HFFc6 (cell line): ENCODE measurements at regions not wholly inside any gene's neighbourhood (a gene's known extent, or its start where the extent isn't known, plus 50 kb on each side); places are given as distances from the start of the nearest gene placed in this dataset.
"Not testable (repeated sequence)": the region's sequence is repeated elsewhere in the genome, so short reads cannot be mapped to it uniquely, and the experiment has no call there.

Experiments used
- DNase-seq: peaks from one replicate; pipeline ENCODE4 v3.0.0-alpha.2; 2018
- H3K27ac Mint-ChIP-seq: 2 replicates; pipeline ENCODE4 v1.8.0; 2020; ENCODE audit warnings: mild to moderate bottlenecking, mixed read lengths
- H3K27me3 Mint-ChIP-seq: 2 replicates; pipeline ENCODE4 v1.8.0; 2021; ENCODE audit warnings: mild to moderate bottlenecking, moderate library complexity, mixed read lengths; ENCODE audit not compliant: insufficient read depth
- H3K36me3 Mint-ChIP-seq: 2 replicates; pipeline ENCODE4 v1.8.0; 2021; ENCODE audit warnings: low read depth, mixed read lengths
- H3K4me1 Mint-ChIP-seq: 2 replicates; pipeline ENCODE4 v1.8.0; 2020; ENCODE audit warnings: low read depth, mixed read lengths
- H3K4me3 Mint-ChIP-seq: 2 replicates; pipeline ENCODE4 v1.8.0; 2020; ENCODE audit warnings: mild to moderate bottlenecking, moderate library complexity, mixed read lengths
- H3K9me3 Mint-ChIP-seq: 2 replicates; pipeline ENCODE4 v1.8.0; 2020; ENCODE audit warnings: mild to moderate bottlenecking, mixed read lengths
- TF ChIP-seq, protein P1 (sequence below): fragments of 200-600 bp; sonication (generic); IDR thresholded peaks from 2 replicates; pipeline ENCODE4 v1.5.0; 2021; ENCODE audit warnings: antibody characterized with exemption, mild to moderate bottlenecking

DNA sequence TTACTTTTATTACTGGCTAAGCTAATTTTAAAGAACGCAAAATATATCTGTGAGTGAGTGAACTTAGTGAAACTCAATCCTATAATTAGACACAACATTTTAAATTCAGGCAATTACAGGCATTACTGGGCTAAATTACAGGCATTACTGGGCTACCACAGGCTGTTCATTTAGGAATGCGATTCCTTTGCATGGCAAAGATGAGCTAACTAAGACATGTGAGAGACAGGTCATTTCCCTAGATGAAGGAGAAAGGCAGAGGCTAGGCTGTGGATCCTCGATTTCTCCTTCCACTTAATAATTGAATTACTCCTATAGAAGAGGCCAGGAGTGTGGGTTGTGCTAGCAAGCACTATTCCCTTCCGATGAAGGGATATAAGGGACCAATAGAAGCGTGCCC lies 429.4 kb upstream of the LMO3 start:
- Mint-ChIP-seq H3K27ac (no peak overlapping the region), H3K4me3 (no peak overlapping the region), H3K36me3 (no peaks in the 10 kb centered on the region), H3K4me1 (no peaks in the 10 kb centered on the region), H3K27me3 (no peaks in the 10 kb centered on the region), H3K9me3 (peaks cover 17% of the 10 kb centered on the region)
- TF ChIP-seq, protein P1, sequence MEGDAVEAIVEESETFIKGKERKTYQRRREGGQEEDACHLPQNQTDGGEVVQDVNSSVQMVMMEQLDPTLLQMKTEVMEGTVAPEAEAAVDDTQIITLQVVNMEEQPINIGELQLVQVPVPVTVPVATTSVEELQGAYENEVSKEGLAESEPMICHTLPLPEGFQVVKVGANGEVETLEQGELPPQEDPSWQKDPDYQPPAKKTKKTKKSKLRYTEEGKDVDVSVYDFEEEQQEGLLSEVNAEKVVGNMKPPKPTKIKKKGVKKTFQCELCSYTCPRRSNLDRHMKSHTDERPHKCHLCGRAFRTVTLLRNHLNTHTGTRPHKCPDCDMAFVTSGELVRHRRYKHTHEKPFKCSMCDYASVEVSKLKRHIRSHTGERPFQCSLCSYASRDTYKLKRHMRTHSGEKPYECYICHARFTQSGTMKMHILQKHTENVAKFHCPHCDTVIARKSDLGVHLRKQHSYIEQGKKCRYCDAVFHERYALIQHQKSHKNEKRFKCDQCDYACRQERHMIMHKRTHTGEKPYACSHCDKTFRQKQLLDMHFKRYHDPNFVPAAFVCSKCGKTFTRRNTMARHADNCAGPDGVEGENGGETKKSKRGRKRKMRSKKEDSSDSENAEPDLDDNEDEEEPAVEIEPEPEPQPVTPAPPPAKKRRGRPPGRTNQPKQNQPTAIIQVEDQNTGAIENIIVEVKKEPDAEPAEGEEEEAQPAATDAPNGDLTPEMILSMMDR = no peak
- DNase-seq = no peak

DNA sequence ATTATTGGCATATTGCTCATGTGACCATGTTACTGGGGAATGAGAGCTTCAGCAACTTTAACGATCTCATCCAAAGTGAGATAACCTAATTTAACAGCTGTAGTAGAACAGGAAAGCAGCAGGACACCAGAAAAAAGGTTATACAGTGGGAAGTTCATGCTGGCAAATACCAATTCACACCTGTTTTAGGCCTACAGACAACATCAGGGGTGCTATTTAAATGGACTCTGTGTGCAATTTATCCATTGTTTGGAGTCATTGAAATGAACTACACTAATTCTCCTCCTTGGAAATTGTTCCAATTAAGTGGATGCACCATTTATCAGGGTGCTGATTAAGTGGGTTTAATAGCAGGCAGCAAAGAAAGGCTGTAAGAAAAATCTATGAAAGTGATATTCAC lies 424.4 kb upstream of the LMO3 start:
- Mint-ChIP-seq H3K4me3 (no peak overlapping the region), H3K27me3 (no peaks in the 10 kb centered on the region), H3K9me3 (peaks cover 32% of the 10 kb centered on the region), H3K27ac (no peak overlapping the region), H3K36me3 (no peaks in the 10 kb centered on the region), H3K4me1 (no peaks in the 10 kb centered on the region)
- DNase-seq = no peak
- TF ChIP-seq, protein P1 = no peak

DNA sequence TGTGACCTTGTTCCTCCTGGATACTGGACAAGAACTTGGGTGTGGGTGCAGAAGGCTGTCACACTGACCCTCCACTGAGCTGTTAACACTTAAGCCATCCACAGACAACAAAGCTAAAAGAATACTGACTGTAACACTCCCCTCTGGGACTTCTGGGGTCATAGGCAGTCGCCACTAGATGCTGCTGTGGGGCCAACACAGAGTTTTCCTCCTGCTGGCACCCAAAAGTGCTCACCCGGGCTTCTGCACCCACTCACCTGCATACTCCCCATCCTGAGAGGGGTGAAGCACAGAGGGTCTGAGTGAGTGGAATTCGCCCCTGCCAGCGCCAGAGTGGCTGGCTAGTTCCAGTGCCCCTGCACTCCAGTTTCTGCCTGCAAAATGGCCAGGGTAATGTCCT lies 422.4 kb upstream of the LMO3 start:
- TF ChIP-seq, protein P1 = no peak
- Mint-ChIP-seq H3K4me1 (no peaks in the 10 kb centered on the region), H3K27me3 (no peaks in the 10 kb centered on the region), H3K9me3 (peaks cover 33% of the 10 kb centered on the region), H3K36me3 (no peaks in the 10 kb centered on the region), H3K27ac (no peak overlapping the region), H3K4me3 (no peak overlapping the region)
- no peak for DNase-seq

DNA sequence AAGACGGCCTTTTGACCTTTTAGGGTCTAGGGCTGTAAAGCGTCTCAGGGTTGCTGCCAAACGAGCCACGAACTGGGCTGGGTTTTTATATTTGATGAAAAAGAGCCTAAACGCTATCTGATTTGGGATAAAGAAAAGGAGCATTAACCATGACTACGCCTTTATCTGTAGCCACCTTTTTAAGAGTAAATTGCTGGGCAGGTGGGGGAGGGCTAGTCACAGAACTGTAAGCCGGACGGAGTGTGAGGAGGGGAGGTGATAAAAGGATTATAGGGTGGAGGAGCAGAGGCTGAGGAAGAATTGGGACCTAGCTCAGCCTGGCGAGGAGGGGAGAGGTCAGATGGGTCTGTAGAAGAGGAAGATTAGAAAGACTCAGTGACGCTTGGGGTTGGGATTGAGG lies 419.5 kb upstream of the LMO3 start:
- not testable (repeated sequence) for DNase-seq, H3K36me3 Mint-ChIP-seq, H3K27me3 Mint-ChIP-seq, H3K27ac Mint-ChIP-seq, H3K4me3 Mint-ChIP-seq, H3K4me1 Mint-ChIP-seq
- H3K9me3 Mint-ChIP-seq = peaks cover 30% of the 10 kb centered on the region

DNA sequence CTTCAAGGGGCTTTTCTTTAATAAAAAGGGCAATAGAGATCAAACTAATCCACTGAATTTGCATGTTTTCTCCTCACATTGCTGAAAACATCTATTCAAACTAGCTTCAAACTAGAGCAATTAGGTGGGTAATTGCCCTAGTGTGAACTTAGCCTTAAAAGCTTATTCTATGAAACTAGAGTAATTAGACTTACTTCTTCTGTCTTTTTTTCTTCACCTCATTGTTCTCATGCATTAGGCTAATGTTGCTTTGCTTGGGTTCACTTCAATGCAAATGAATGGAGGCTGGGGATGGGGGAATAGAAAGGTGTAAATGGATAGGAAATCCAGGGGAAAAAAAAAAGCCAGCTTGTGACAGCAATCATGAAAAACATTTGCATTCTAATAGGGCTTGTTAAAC lies 414.8 kb upstream of the LMO3 start:
- Mint-ChIP-seq H3K36me3 (no peaks in the 10 kb centered on the region), H3K9me3 (peaks cover 33% of the 10 kb centered on the region), H3K4me1 (no peaks in the 10 kb centered on the region), H3K27me3 (0 out of 2 replicates have a peak, but pooled peaks cover 2% of the 10 kb centered on the region), H3K4me3 (no peak overlapping the region), H3K27ac (no peak overlapping the region)
- TF ChIP-seq, protein P1 = no peak
- DNase-seq = no peak

DNA sequence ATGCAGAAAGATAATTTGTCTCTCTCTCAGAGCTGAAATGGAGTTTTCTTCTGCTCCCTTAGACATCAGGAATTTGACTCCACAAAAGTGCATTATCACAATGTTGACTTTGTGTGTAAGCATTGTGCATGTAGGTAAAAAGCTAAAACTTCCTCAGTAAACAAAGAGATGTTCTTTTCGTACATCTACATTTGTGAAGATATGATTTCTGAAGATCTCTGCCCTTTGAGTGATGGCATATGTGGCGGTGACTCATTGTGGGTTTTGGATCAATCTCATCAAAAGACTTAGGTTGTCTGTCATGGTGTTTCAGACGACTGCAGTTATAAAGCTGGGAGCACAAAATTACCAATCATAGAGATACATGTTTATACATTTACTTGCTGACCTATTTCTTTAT lies 411.4 kb upstream of the LMO3 start:
- H3K9me3 Mint-ChIP-seq = peaks cover 31% of the 10 kb centered on the region
- no peaks in the 10 kb centered on the region for H3K36me3 Mint-ChIP-seq
- no peaks in the 10 kb centered on the region for H3K4me1 Mint-ChIP-seq
- DNase-seq = no peak
- TF ChIP-seq, protein P1 = no peak
- H3K4me3 Mint-ChIP-seq = no peak overlapping the region
- 0 out of 2 replicates have a peak, but pooled peaks cover 2% of the 10 kb centered on the region for H3K27me3 Mint-ChIP-seq
- H3K27ac Mint-ChIP-seq = no peak overlapping the region
